Type B pancreatic cell (in vitro differentiated cells): ENCODE measurements at regions not wholly inside any gene's neighbourhood (a gene's known extent, or its start where the extent isn't known, plus 50 kb on each side); places are given as distances from the start of the nearest gene placed in this dataset.
A peak's percentile ranks its signal among the peaks of the same experiment; 100 is the strongest.

ENCODE experiments used
- DNase-seq: peaks from one replicate; pipeline ENCODE4 v3.0.0; 2021; ENCODE audit warnings: mixed read lengths; ENCODE audit not compliant: unreplicated experiment; ENCODE audit errors: extremely low spot score
- H3K27ac Mint-ChIP-seq: 2 replicates; pipeline ENCODE4 v1.8.0; 2021; ENCODE audit warnings: mild to moderate bottlenecking, mixed read lengths
- H3K27me3 Mint-ChIP-seq: 2 replicates; pipeline ENCODE4 v1.8.0; 2021; ENCODE audit warnings: mixed read lengths
- H3K36me3 Mint-ChIP-seq: 2 replicates; pipeline ENCODE4 v1.8.0; 2021; ENCODE audit warnings: mixed read lengths
- H3K4me1 Mint-ChIP-seq: one replicate; pipeline ENCODE4 v1.8.0; 2021; ENCODE audit warnings: mixed read lengths; ENCODE audit not compliant: unreplicated experiment
- H3K4me3 Mint-ChIP-seq: 2 replicates; pipeline ENCODE4 v1.8.0; 2021; ENCODE audit warnings: mild to moderate bottlenecking, mixed read lengths
- H3K9me3 Mint-ChIP-seq: 2 replicates; pipeline ENCODE4 v1.8.0; 2021; ENCODE audit warnings: mixed read lengths
- CTCF ChIP-seq: fragments of 200-600 bp; sonication (generic); conservative IDR thresholded peaks from 2 replicates; pipeline ENCODE4 v1.5.0; 2021; ENCODE audit warnings: antibody characterized with exemption, mild to moderate bottlenecking

GRCh38 chr9:85172001-85172978 lies 502.8 kb downstream of the NTRK2 start:
- H3K4me3 Mint-ChIP-seq = no peak overlapping the region
- TF ChIP-seq CTCF = no peak
- H3K36me3 Mint-ChIP-seq = no peaks in the 10 kb centered on the region
- H3K27me3 Mint-ChIP-seq = no peaks in the 10 kb centered on the region
- peaks cover 9% of the 10 kb centered on the region for H3K4me1 Mint-ChIP-seq
- peaks cover 8% of the 10 kb centered on the region for H3K9me3 Mint-ChIP-seq
- DNase-seq = no peak
- peak overlapping the region; percentile 19 for H3K27ac Mint-ChIP-seq

- no peak for DNase-seq
- Mint-ChIP-seq H3K27me3 (no peaks in the 10 kb centered on the region), H3K27ac (no peak overlapping the region), H3K4me1 (peaks cover 18% of the 10 kb centered on the region), H3K36me3 (no peaks in the 10 kb centered on the region), H3K9me3 (peaks cover 12% of the 10 kb centered on the region), H3K4me3 (no peak overlapping the region)
- no peak for TF ChIP-seq CTCF
Measured at GRCh38 chr9:85171163-85171562, 501.6 kb downstream of the NTRK2 start.

- Mint-ChIP-seq H3K27me3 (no peaks in the 10 kb centered on the region), H3K27ac (no peak overlapping the region)
- no peak for TF ChIP-seq CTCF
Measured at GRCh38 chr9:85168412-85168811, 498.9 kb downstream of the NTRK2 start.

GRCh38 chr9:85167146-85167545 lies 497.6 kb downstream of the NTRK2 start:
- TF ChIP-seq CTCF = no peak
- no peak for DNase-seq
- no peak overlapping the region for H3K4me3 Mint-ChIP-seq
- H3K36me3 Mint-ChIP-seq = no peaks in the 10 kb centered on the region
- H3K27me3 Mint-ChIP-seq = no peaks in the 10 kb centered on the region
- H3K4me1 Mint-ChIP-seq = peaks cover 18% of the 10 kb centered on the region
- peaks cover 12% of the 10 kb centered on the region for H3K9me3 Mint-ChIP-seq
- H3K27ac Mint-ChIP-seq = no peak overlapping the region

More at GRCh38 chr9:85168412-85168811, 498.9 kb downstream of the NTRK2 start:
- peaks cover 18% of the 10 kb centered on the region for H3K4me1 Mint-ChIP-seq
- H3K4me3 Mint-ChIP-seq = no peak overlapping the region
- DNase-seq = no peak
- H3K36me3 Mint-ChIP-seq = no peaks in the 10 kb centered on the region
- peaks cover 12% of the 10 kb centered on the region for H3K9me3 Mint-ChIP-seq

- TF ChIP-seq CTCF = no peak
- peaks cover 7% of the 10 kb centered on the region for H3K36me3 Mint-ChIP-seq
- H3K27me3 Mint-ChIP-seq = no peaks in the 10 kb centered on the region
- peaks cover 20% of the 10 kb centered on the region for H3K4me1 Mint-ChIP-seq
- no peak for DNase-seq
- H3K9me3 Mint-ChIP-seq = peaks cover 5% of the 10 kb centered on the region
- no peak overlapping the region for H3K27ac Mint-ChIP-seq
- H3K4me3 Mint-ChIP-seq = no peak overlapping the region
Measured at GRCh38 chr9:85163825-85164224, 494.3 kb downstream of the NTRK2 start.
